H1 (cell line): ENCODE measurements at regions not wholly inside any gene's neighbourhood (a gene's known extent, or its start where the extent isn't known, plus 50 kb on each side); places are given as distances from the start of the nearest gene placed in this dataset.

Source experiments
- BACH1 ChIP-seq: IDR thresholded peaks from 2 replicates; pipeline ENCODE4 v1.6.1; 2012; ENCODE audit warnings: low read length, improper control_type of control experiment
- BCL11A ChIP-seq, 2 experiments: IDR thresholded peaks; one replicate each; pipeline ENCODE4 v1.6.1; 2011; ENCODE audit warnings: low read depth in 2 of 2, low read length in 2 of 2, mild to moderate bottlenecking in 2 of 2
- CBX5 ChIP-seq: fragments of 300-800, 300-1000 bp; sonication (generic); IDR thresholded peaks from 2 replicates; pipeline ENCODE4 v1.7.1; 2016; ENCODE audit warnings: antibody characterized with exemption, low read length, low read depth
- CEBPB ChIP-seq: IDR thresholded peaks from 2 replicates; pipeline ENCODE4 v1.6.1; 2012; ENCODE audit warnings: low read depth, low read length
- CHD2 ChIP-seq: IDR thresholded peaks from 2 replicates; pipeline ENCODE4 v1.6.1; 2012; ENCODE audit warnings: low read length, improper control_type of control experiment
- CREB1 ChIP-seq: IDR thresholded peaks from 2 replicates; pipeline ENCODE4 v1.6.1; 2012; ENCODE audit warnings: inconsistent platforms
- EP300 ChIP-seq, 2 experiments: IDR thresholded peaks; 1 replicate in 1 of 2; 2 replicates in 1 of 2; pipeline ENCODE4 v1.6.1; 2011 to 2012; ENCODE audit warnings: low read depth in 2 of 2, low read length in 2 of 2, mild to moderate bottlenecking in 2 of 2, borderline replicate concordance in 1 of 2, inconsistent platforms in 1 of 2, moderate library complexity in 1 of 2
- EZH2 ChIP-seq: fragments of 200-600 bp; sonication (generic); IDR thresholded peaks from 2 replicates; pipeline ENCODE4 v1.7.1; 2012; ENCODE audit warnings: low read depth, mild to moderate bottlenecking, moderate library complexity, low read length, inconsistent platforms; ENCODE audit not compliant: severe bottlenecking
- GTF2F1 ChIP-seq: IDR thresholded peaks from 2 replicates; pipeline ENCODE4 v1.6.1; 2012; ENCODE audit warnings: low read depth, low read length, improper control_type of control experiment, borderline replicate concordance
- HDAC2 ChIP-seq, 2 experiments: fragments of 300-600 bp in 1 of 2; sonication (generic) in 1 of 2; IDR thresholded peaks; 2 replicates each; pipeline ENCODE4 v1.6.1; 2011 to 2012; ENCODE audit warnings: low read depth in 2 of 2, low read length in 2 of 2, mild to moderate bottlenecking in 2 of 2, moderate library complexity in 2 of 2, borderline replicate concordance in 1 of 2, inconsistent platforms in 1 of 2
- JUN ChIP-seq: IDR thresholded peaks from 2 replicates; pipeline ENCODE4 v1.6.1; 2011; ENCODE audit warnings: low read depth, mild to moderate bottlenecking, improper control_type of control experiment, low read length
- MAFK ChIP-seq: IDR thresholded peaks from 2 replicates; pipeline ENCODE4 v1.6.1; 2012; ENCODE audit warnings: low read depth, mild to moderate bottlenecking, improper control_type of control experiment, low read length
- MAX ChIP-seq: IDR thresholded peaks from 2 replicates; pipeline ENCODE4 v1.6.1; 2012; ENCODE audit warnings: inconsistent platforms
- NANOG ChIP-seq: IDR thresholded peaks from 2 replicates; pipeline ENCODE4 v1.6.1; 2011; ENCODE audit warnings: low read length, low read depth, mild to moderate bottlenecking, inconsistent platforms; ENCODE audit not compliant: insufficient read depth, poor library complexity, severe bottlenecking
- POLR2AphosphoS5 ChIP-seq: IDR thresholded peaks from 2 replicates; pipeline ENCODE4 v1.6.1; 2011; ENCODE audit warnings: low read depth, low read length
- POU5F1 ChIP-seq: IDR thresholded peaks from 2 replicates; pipeline ENCODE4 v1.6.1; 2011; ENCODE audit warnings: low read depth, mild to moderate bottlenecking, low read length, moderate library complexity
- RXRA ChIP-seq: IDR thresholded peaks from 2 replicates; pipeline ENCODE4 v1.6.1; 2011; ENCODE audit warnings: low read depth, mild to moderate bottlenecking, low read length, moderate library complexity; ENCODE audit not compliant: insufficient read depth
- SIX5 ChIP-seq: IDR thresholded peaks from 2 replicates; pipeline ENCODE4 v1.6.1; 2011; ENCODE audit warnings: mild to moderate bottlenecking, low read depth, low read length
- SUZ12 ChIP-seq: fragments of 200-600 bp; sonication (generic); IDR thresholded peaks from 2 replicates; pipeline ENCODE4 v1.6.1; 2012; ENCODE audit warnings: mild to moderate bottlenecking, inconsistent platforms, low read length, moderate library complexity, mixed read lengths
- TAF1 ChIP-seq: IDR thresholded peaks from 2 replicates; pipeline ENCODE4 v1.6.1; 2011; ENCODE audit warnings: mild to moderate bottlenecking, low read depth, low read length

GRCh38 chr1:212557739-212558692 is 50.5 kb upstream of the ATF3 start (continued):
- TF ChIP-seq BCL11A (IDR thresholded peaks at IDR 0.05; ENCODE audit: low read depth in 2 of 2, low read length in 2 of 2) (no peak), EZH2 (peak; percentile 27), MAX (no peak), SUZ12 (no peak), CREB1 (peak; percentile 5; the same call in 1 of the 2 replicates), CBX5 (no peak), NANOG (no peak), POLR2AphosphoS5 (peak; percentile 57; the same call in 1 of the 2 replicates), POU5F1 (no peak), BACH1 (peak; percentile 25; the same call in 1 of the 2 replicates), TAF1 (peak; percentile 44; the same call in 1 of the 2 replicates), HDAC2 (IDR thresholded peaks at IDR 0.05; ENCODE audit: borderline replicate concordance in 1 of 2, low read depth in 2 of 2, low read length in 2 of 2) (peak in 1 of 2 experiments; percentile 70; a peak in 2 of 4 replicates), GTF2F1 (no peak), EP300 (IDR thresholded peaks at IDR 0.05; ENCODE audit: borderline replicate concordance in 1 of 2, low read depth in 2 of 2, low read length in 2 of 2) (no peak), JUN (no peak), SIX5 (no peak), RXRA (no peak), CHD2 (no peak), CEBPB (0 out of 2 replicates have a peak, but pooled peaks have one; percentile 20), MAFK (no peak)
